ENCODE measurements at regions not wholly inside any gene's neighbourhood (a gene's known extent, or its start where the extent isn't known, plus 50 kb on each side); places are given as distances from the start of the nearest gene placed in this dataset.

GRCh38 chr18:44171301-44171700 lies 509.4 kb upstream of the SETBP1 start:
- Histone ChIP-seq H3K36me3 (ENCODE audit: control insufficient read depth, insufficient read depth, low read length) (no peaks in the 10 kb centered on the region), H3K27ac (ENCODE audit: low read length) (no peak overlapping the region), H3K27me3 (ENCODE audit: control insufficient read depth, insufficient read depth, low read length) (no peaks in the 10 kb centered on the region), H3K9me3 (ENCODE audit: control insufficient read depth, insufficient read depth, low read length) (no peaks in the 10 kb centered on the region), H3K4me3 (ENCODE audit: low read length) (no peak overlapping the region), H3K4me1 (ENCODE audit: control insufficient read depth, insufficient read depth, low read length) (no peaks in the 10 kb centered on the region)
- whole genome bisulfite sequencing (ENCODE audit: insufficient coverage) = 100% methylated on average over 1 of the region's 5 CpGs
- Mint-ChIP-seq H3K36me3 (no peaks in the 10 kb centered on the region), H3K27ac (no peak overlapping the region), H3K9me3 (no peaks in the 10 kb centered on the region), H3K4me3 (no peak overlapping the region), H3K4me1 (no peaks in the 10 kb centered on the region), H3K27me3 (ENCODE audit: low read depth in 2 of 2) (peaks cover 10 to 11% of the 10 kb centered on the region in 2 donors)
- ATAC-seq = no peak
- no peak for DNase-seq
- no peak for TF ChIP-seq CTCF (IDR thresholded peaks at IDR 0.05)
- intact Hi-C loops (cut with micrococcal nuclease) = no loop called here

- H3K27ac ChIP-seq (ENCODE audit: low read length) = no peak overlapping the region
- H3K36me3 Mint-ChIP-seq = no peaks in the 10 kb centered on the region
- H3K27ac Mint-ChIP-seq = no peak overlapping the region
- H3K4me3 ChIP-seq (ENCODE audit: low read length) = no peak overlapping the region
- ATAC-seq (no peak), DNase-seq (no peak)
- H3K27me3 ChIP-seq (ENCODE audit: control insufficient read depth, insufficient read depth, low read length) = no peaks in the 10 kb centered on the region
- no peak for TF ChIP-seq CTCF (IDR thresholded peaks at IDR 0.05)
- no peaks in the 10 kb centered on the region for H3K4me1 ChIP-seq (ENCODE audit: control insufficient read depth, insufficient read depth, low read length)
- peaks cover 8 to 20% of the 10 kb centered on the region in 2 donors for H3K27me3 Mint-ChIP-seq (ENCODE audit: low read depth in 2 of 2)
- intact Hi-C loops (cut with micrococcal nuclease) = no loop called here
- H3K4me3 Mint-ChIP-seq = no peak overlapping the region
- no peaks in the 10 kb centered on the region for H3K36me3 ChIP-seq (ENCODE audit: control insufficient read depth, insufficient read depth, low read length)
- 100% methylated on average over 2 of the region's 2 CpGs for WGBS (ENCODE audit: insufficient coverage)
- no peaks in the 10 kb centered on the region for H3K9me3 Mint-ChIP-seq
- H3K4me1 Mint-ChIP-seq = no peaks in the 10 kb centered on the region
- no peaks in the 10 kb centered on the region for H3K9me3 ChIP-seq (ENCODE audit: control insufficient read depth, insufficient read depth, low read length)
Measured at GRCh38 chr18:44175891-44176290, 504.8 kb upstream of the SETBP1 start.

GRCh38 chr18:44178476-44178875 lies 502.2 kb upstream of the SETBP1 start:
- Mint-ChIP-seq H3K4me3 (no peak overlapping the region), H3K27ac (no peak overlapping the region), H3K27me3 (ENCODE audit: low read depth in 2 of 2) (peaks cover 10 to 31% of the 10 kb centered on the region in 2 donors), H3K4me1 (no peaks in the 10 kb centered on the region), H3K9me3 (no peaks in the 10 kb centered on the region), H3K36me3 (no peaks in the 10 kb centered on the region)
- no peak for ATAC-seq
- H3K36me3 ChIP-seq (ENCODE audit: control insufficient read depth, insufficient read depth, low read length) = no peaks in the 10 kb centered on the region
- 83% methylated on average over 2 of the region's 2 CpGs for WGBS (ENCODE audit: insufficient coverage)
- DNase-seq = no peak
- no peak overlapping the region for H3K27ac ChIP-seq (ENCODE audit: low read length)
- peaks cover 6% of the 10 kb centered on the region for H3K27me3 ChIP-seq (ENCODE audit: control insufficient read depth, insufficient read depth, low read length)
- intact Hi-C loops (cut with micrococcal nuclease) = no loop called here
- no peak for TF ChIP-seq CTCF (IDR thresholded peaks at IDR 0.05)
- no peak overlapping the region for H3K4me3 ChIP-seq (ENCODE audit: low read length)
- H3K4me1 ChIP-seq (ENCODE audit: control insufficient read depth, insufficient read depth, low read length) = no peaks in the 10 kb centered on the region
- no peaks in the 10 kb centered on the region for H3K9me3 ChIP-seq (ENCODE audit: control insufficient read depth, insufficient read depth, low read length)

DNA sequence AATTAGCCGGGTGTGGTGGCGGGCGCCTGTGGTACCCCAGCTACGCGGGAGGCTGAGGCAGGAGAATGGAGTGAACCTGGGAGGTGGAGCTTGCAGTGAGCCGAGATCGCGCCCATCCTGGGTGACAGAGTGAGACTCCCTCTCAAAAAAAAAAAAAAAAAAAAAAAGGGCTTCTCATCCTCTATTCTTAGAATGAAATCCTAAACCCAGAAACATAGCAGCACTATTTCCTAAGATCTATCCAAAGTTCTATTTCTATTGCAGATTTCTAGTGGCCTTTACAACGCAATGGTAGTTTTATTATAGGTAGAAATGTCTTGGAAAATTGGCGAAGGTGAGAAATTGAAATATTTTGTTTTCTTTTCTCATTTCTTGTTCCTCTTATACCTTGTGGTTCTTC lies 501.0 kb upstream of the SETBP1 start:
- no peaks in the 10 kb centered on the region for H3K9me3 ChIP-seq (ENCODE audit: control insufficient read depth, insufficient read depth, low read length)
- H3K36me3 ChIP-seq (ENCODE audit: control insufficient read depth, insufficient read depth, low read length) = no peaks in the 10 kb centered on the region
- Mint-ChIP-seq H3K36me3 (no peaks in the 10 kb centered on the region), H3K4me1 (no peaks in the 10 kb centered on the region), H3K9me3 (no peaks in the 10 kb centered on the region), H3K27me3 (ENCODE audit: low read depth in 2 of 2) (peaks cover 10 to 40% of the 10 kb centered on the region in 2 donors), H3K27ac (no peak overlapping the region), H3K4me3 (no peak overlapping the region)
- ATAC-seq (no peak), DNase-seq (no peak)
- no peaks in the 10 kb centered on the region for H3K4me1 ChIP-seq (ENCODE audit: control insufficient read depth, insufficient read depth, low read length)
- intact Hi-C loops (cut with micrococcal nuclease) = no loop called here
- H3K4me3 ChIP-seq (ENCODE audit: low read length) = no peak overlapping the region
- WGBS (ENCODE audit: insufficient coverage) = 97% methylated on average over 8 of the region's 10 CpGs
- no peak for TF ChIP-seq CTCF (IDR thresholded peaks at IDR 0.05)
- peaks cover 6% of the 10 kb centered on the region for H3K27me3 ChIP-seq (ENCODE audit: control insufficient read depth, insufficient read depth, low read length)
- no peak overlapping the region for H3K27ac ChIP-seq (ENCODE audit: low read length)

Measured in natural killer cell (primary cell).